ENCODE measurements at regions not wholly inside any gene's neighbourhood (a gene's known extent, or its start where the extent isn't known, plus 50 kb on each side); places are given as distances from the start of the nearest gene placed in this dataset.

DNA sequence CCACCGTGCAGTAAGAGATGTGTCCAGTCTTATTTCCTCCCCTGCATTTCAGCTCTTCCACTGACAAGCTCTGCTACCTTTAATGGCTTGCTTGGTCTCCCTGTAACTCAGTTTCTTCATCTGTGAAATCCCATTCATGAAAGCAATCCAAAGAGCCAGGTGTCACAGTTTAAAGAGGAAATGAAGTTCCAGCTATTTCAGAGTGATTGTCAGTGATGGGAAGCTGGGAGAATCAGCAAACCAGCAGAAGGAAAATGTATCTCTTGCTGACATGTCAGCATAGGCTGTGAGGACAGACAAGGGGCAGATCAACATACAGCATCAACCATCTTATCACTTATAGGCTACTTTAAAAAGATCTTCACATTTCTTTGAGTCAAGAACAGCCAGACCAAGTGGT is 445.3 kb downstream of the ADRA2A start:
- no peak overlapping the region for H3K4me3 ChIP-seq (ENCODE audit: low read depth, low read length)
- TF ChIP-seq, protein P1, sequence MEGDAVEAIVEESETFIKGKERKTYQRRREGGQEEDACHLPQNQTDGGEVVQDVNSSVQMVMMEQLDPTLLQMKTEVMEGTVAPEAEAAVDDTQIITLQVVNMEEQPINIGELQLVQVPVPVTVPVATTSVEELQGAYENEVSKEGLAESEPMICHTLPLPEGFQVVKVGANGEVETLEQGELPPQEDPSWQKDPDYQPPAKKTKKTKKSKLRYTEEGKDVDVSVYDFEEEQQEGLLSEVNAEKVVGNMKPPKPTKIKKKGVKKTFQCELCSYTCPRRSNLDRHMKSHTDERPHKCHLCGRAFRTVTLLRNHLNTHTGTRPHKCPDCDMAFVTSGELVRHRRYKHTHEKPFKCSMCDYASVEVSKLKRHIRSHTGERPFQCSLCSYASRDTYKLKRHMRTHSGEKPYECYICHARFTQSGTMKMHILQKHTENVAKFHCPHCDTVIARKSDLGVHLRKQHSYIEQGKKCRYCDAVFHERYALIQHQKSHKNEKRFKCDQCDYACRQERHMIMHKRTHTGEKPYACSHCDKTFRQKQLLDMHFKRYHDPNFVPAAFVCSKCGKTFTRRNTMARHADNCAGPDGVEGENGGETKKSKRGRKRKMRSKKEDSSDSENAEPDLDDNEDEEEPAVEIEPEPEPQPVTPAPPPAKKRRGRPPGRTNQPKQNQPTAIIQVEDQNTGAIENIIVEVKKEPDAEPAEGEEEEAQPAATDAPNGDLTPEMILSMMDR (IDR thresholded peaks at IDR 0.05; ENCODE audit: borderline replicate concordance, insufficient read depth, low read depth, low read length), result no peak

DNA sequence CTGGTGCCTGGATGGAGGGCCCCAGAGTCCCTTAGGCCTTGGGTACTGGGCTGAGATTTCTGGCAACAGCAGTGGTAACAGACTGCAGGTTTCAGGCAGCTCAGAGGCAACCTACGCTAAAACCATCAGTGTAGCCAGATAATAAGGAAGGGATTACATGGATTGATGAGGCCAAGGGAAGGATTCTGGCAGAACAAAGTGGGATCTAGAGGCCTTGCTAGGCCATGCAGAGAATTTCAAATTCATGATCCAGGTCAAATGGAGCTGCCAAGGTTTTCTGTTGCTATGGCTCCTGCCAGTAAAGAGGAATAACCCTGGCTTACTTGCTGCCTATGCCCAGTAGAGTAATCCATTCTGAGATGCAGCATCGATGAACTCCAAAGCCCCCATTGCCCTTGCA is 445.7 kb downstream of the ADRA2A start:
- TF ChIP-seq, protein P1 (IDR thresholded peaks at IDR 0.05; ENCODE audit: borderline replicate concordance, insufficient read depth, low read depth, low read length), result no peak
- no peak overlapping the region for H3K4me3 ChIP-seq (ENCODE audit: low read depth, low read length)

DNA sequence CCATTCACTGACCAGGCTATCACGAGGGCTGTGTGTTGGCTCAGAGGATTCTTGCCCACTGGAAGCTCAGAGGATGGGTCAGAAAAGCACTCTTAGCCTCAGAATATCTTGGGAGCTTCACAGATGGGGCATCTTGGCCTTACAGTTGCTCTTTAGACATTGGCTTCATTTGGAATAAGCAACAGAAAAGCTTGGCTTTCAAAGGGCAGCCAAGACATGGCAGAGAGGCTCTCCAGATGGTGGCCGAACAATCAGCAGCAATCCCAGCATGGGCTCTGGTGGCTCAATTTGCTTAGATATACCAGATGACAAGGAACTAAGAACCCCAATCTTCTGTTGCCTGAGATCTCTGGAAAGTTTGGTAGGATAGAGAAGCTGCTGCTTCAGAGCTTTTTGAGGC is 446.2 kb downstream of the ADRA2A start:
- TF ChIP-seq, protein P1 (IDR thresholded peaks at IDR 0.05; ENCODE audit: borderline replicate concordance, insufficient read depth, low read depth, low read length), result no peak
- no peak overlapping the region for H3K4me3 ChIP-seq (ENCODE audit: low read depth, low read length)

DNA sequence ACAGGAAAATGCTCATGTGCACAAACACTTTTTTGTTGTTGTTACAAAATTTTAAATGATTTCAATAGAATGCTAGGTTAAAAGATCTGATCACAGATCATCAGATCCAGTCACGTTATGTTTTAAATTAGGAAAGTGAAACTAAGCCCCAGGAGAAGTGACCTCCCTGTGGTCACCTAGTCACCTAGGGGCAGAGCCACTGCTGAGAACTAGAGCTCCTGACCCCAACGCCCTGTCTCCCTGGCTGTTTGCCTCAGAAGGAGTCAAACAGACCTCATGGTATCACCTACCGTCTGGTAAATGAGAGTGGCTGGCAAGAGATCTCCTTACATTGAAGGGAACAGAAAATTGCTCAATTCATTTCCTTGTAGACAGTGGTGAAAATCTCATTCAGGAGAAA is 447.3 kb downstream of the ADRA2A start:
- TF ChIP-seq, protein P1 (IDR thresholded peaks at IDR 0.05; ENCODE audit: borderline replicate concordance, insufficient read depth, low read depth, low read length), result no peak
- H3K4me3 ChIP-seq (ENCODE audit: low read depth, low read length), result no peak overlapping the region

DNA sequence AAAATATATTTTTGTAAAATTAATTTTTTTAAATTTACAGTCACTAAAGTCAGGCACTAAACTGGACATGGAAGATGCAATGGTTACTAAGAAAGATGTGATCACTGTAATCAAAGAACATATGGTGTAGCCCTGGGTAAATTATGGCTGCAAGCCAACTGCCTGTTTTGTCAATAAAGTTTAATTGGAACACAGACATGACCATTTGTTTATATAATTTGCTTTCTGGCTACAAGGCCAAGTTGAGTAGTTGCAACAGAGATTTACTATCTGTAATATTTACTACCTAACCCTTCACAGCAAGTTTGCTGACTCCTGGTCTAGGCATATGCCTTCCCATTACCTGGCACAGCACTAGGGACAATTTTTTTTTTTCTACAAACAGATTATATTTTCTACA is 448.9 kb downstream of the ADRA2A start:
- no peak overlapping the region for H3K4me3 ChIP-seq (ENCODE audit: low read depth, low read length)
- TF ChIP-seq, protein P1 (IDR thresholded peaks at IDR 0.05; ENCODE audit: borderline replicate concordance, insufficient read depth, low read depth, low read length), result no peak

DNA sequence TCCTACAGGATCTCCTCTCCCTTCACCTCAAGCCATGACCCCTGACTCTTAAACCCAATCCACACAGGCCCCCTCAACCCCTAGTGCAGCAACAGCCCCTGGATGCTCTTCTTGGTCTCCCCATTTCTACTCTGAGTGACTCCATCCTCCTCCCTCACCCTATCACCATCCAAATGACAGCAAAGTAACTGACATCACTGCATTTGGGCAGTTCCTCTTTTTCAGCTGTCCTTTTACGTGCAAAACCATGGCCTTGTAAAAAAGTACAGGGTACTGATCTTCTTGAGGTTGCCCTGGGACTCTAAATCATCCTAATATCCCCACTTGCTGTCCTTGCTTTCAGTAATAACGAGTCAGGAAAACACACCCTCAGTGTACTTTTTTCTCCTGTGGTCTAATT is 454.9 kb downstream of the ADRA2A start:
- no peak overlapping the region for H3K4me3 ChIP-seq (ENCODE audit: low read depth, low read length)
- TF ChIP-seq, protein P1 (IDR thresholded peaks at IDR 0.05; ENCODE audit: borderline replicate concordance, insufficient read depth, low read depth, low read length), result no peak

DNA sequence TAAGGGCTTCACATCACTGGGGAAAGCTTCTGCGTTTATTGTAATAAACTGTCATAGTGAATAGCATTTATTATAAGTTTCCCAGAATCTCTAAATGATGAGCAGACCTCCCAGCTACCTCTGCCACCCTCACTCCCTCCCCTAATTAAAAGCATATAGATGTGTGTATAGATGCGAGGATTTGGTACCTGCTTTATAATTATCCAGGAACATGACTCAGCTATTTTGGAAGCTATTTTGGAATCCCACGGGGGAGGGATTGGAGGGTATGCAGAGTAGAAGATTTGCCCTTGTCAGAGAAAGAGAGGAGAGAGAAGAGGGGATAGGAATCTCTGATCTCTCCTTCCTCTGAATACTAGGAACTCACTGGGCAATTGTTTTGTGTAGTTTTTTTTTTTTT is 455.3 kb downstream of the ADRA2A start:
- no peak overlapping the region for H3K4me3 ChIP-seq (ENCODE audit: low read depth, low read length)
- TF ChIP-seq, protein P1 (IDR thresholded peaks at IDR 0.05; ENCODE audit: borderline replicate concordance, insufficient read depth, low read depth, low read length), result no peak
